HAP-1 (cell line): ENCODE measurements at regions not wholly inside any gene's neighbourhood (a gene's known extent, or its start where the extent isn't known, plus 50 kb on each side); places are given as distances from the start of the nearest gene placed in this dataset.
"Not testable (repeated sequence)": the region's sequence is repeated elsewhere in the genome, so short reads cannot be mapped to it uniquely, and the experiment has no call there.

Experiments
- DNase-seq, 2 experiments: peaks; one replicate each; pipeline ENCODE4 v3.0.0-alpha.2; 2016 to 2020; ENCODE audit warnings: low spot score in 2 of 2
- H3K27me3 ChIP-seq: fragments of 250-450 bp; sonication (Bioruptor Pico); 2 replicates; pipeline ENCODE4 v1.5.1; 2020; ENCODE audit warnings: low read depth, mild to moderate bottlenecking, moderate library complexity
- H3K36me3 ChIP-seq: fragments of 250-450 bp; sonication (Bioruptor Pico); replicated peaks from 2 replicates; pipeline ENCODE4 v1.5.1; 2020; ENCODE audit warnings: mild to moderate bottlenecking
- H3K4me1 ChIP-seq: fragments of 250-450 bp; sonication (Bioruptor Pico); 2 replicates; pipeline ENCODE4 v1.5.1; 2020; ENCODE audit warnings: mild to moderate bottlenecking
- H3K4me3 ChIP-seq: fragments of 250-450 bp; sonication (Bioruptor Pico); 2 replicates; pipeline ENCODE4 v1.5.1; 2020; ENCODE audit warnings: mild to moderate bottlenecking, moderate library complexity
- H3K9me3 ChIP-seq: fragments of 250-450 bp; sonication (Bioruptor Pico); 2 replicates; pipeline ENCODE4 v1.5.1; 2020; ENCODE audit warnings: mild to moderate bottlenecking, moderate library complexity
- in situ Hi-C: fragments of 300-500 bp; cut with MboI; formaldehyde crosslinking; loops from 3 replicates; pipeline ENCODE4 v1.14.3; 2020; ENCODE audit warnings: low sequenced_read_pairs, inconsistent platforms, mixed read lengths

- Histone ChIP-seq H3K4me1 (peaks cover 7% of the 10 kb centered on the region), H3K36me3 (no peaks in the 10 kb centered on the region), H3K9me3 (no peaks in the 10 kb centered on the region), H3K4me3 (no peak overlapping the region), H3K27me3 (no peaks in the 10 kb centered on the region)
- DNase-seq = no peak
- in situ Hi-C loops = no loop called here
Measured at GRCh38 chr2:155947069-155947468, 385.5 kb downstream of the NR4A2 start.

- no peak for DNase-seq
- peaks cover 7% of the 10 kb centered on the region for H3K4me1 ChIP-seq
- no peaks in the 10 kb centered on the region for H3K9me3 ChIP-seq
- no peaks in the 10 kb centered on the region for H3K27me3 ChIP-seq
- no peaks in the 10 kb centered on the region for H3K36me3 ChIP-seq
- in situ Hi-C loops = no loop called here
- H3K4me3 ChIP-seq = no peak overlapping the region
Measured at GRCh38 chr2:155944218-155944617, 388.3 kb downstream of the NR4A2 start.

DNA sequence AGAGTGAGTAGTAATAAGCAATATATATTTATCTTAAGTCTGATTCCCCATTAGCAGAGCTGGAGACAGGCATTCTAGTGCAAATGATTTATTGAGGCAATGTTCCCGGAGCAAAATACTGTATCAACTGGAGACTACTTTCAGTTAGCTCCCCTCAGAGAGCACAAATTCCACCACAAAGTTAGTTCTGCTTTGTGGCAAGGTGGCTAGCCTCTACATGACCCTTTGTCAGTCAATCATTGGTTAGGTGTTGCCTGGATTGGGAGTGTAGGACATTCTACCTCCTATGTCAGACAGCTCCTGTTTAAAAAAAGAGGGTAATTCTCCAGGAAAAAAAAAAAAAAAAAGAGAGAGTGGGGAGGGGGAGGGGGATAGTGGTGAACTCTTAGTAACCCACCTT is 402.2 kb downstream of the NR4A2 start:
- no peaks in the 10 kb centered on the region for H3K27me3 ChIP-seq
- no peaks in the 10 kb centered on the region for H3K4me1 ChIP-seq
- no peaks in the 10 kb centered on the region for H3K36me3 ChIP-seq
- H3K9me3 ChIP-seq = no peaks in the 10 kb centered on the region
- in situ Hi-C loops = no loop called here
- no peak for DNase-seq
- H3K4me3 ChIP-seq = no peak overlapping the region

GRCh38 chr2:155917380-155917779 is 415.1 kb downstream of the NR4A2 start:
- Histone ChIP-seq H3K4me3 (no peak overlapping the region), H3K4me1 (no peaks in the 10 kb centered on the region), H3K9me3 (no peaks in the 10 kb centered on the region), H3K27me3 (no peaks in the 10 kb centered on the region), H3K36me3 (no peaks in the 10 kb centered on the region)
- in situ Hi-C loops = no loop called here
- no peak for DNase-seq

GRCh38 chr2:155913356-155913755 is 419.2 kb downstream of the NR4A2 start:
- DNase-seq = no peak
- no peaks in the 10 kb centered on the region for H3K36me3 ChIP-seq
- H3K4me3 ChIP-seq = no peak overlapping the region
- H3K4me1 ChIP-seq = no peaks in the 10 kb centered on the region
- H3K9me3 ChIP-seq = no peaks in the 10 kb centered on the region
- no peaks in the 10 kb centered on the region for H3K27me3 ChIP-seq
- in situ Hi-C loops = no loop called here

DNA sequence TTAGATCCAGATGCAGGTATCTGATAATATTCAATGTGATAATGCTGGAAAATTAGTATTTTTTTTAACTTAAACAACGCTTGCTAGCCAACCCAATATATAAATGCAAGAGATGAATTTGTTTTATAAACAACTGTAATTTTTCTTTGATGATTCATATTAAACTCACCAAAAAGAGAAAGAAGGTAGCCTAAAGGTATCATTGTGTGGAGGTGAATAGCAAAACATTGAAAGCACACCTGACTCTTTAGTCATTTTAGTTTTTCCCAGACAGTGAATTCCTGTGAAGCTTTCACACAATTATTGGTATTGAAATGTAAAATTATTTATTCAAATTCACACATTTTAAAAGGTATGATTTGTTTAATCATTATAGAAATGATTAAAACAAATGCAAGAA is 424.0 kb downstream of the NR4A2 start:
- Histone ChIP-seq H3K27me3 (no peaks in the 10 kb centered on the region), H3K4me1 (peaks cover 3% of the 10 kb centered on the region; the same call in 1 of the 2 replicates), H3K9me3 (no peaks in the 10 kb centered on the region), H3K36me3 (no peaks in the 10 kb centered on the region), H3K4me3 (no peak overlapping the region)
- in situ Hi-C loops = no loop called here
- no peak for DNase-seq

GRCh38 chr2:155907211-155907610 is 425.3 kb downstream of the NR4A2 start:
- DNase-seq = no peak
- in situ Hi-C loops = no loop called here
- H3K9me3 ChIP-seq = no peaks in the 10 kb centered on the region
- H3K36me3 ChIP-seq = no peaks in the 10 kb centered on the region
- H3K4me1 ChIP-seq = peaks cover 3% of the 10 kb centered on the region; the same call in 1 of the 2 replicates
- H3K4me3 ChIP-seq = no peak overlapping the region
- no peaks in the 10 kb centered on the region for H3K27me3 ChIP-seq

DNA sequence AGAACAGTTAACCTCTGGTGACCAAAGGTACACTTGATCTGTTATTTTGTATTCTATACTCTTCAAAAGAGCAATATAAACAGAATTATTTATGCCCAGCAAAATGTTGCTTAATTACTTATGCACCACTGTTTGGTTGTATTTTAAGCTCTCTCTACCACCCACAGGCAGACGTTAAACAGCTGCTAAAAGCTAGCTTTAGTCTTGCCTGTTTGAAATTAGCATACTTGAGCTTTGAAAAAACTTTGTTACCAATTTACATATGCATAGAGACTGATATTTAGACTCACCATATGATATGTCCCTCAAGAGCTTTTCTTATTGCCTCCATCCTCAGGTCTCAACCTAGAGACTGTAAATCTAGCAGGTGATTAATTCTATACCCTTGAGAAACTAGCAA is 426.9 kb downstream of the NR4A2 start:
- no peaks in the 10 kb centered on the region for H3K27me3 ChIP-seq
- no peak overlapping the region for H3K4me3 ChIP-seq
- H3K9me3 ChIP-seq = no peaks in the 10 kb centered on the region
- peak in 1 of 2 experiments; percentile 38 for DNase-seq
- in situ Hi-C loops = no loop called here
- peaks cover 3% of the 10 kb centered on the region; the same call in 1 of the 2 replicates for H3K4me1 ChIP-seq
- no peaks in the 10 kb centered on the region for H3K36me3 ChIP-seq

- no peak for DNase-seq
- no peaks in the 10 kb centered on the region for H3K9me3 ChIP-seq
- no peaks in the 10 kb centered on the region for H3K27me3 ChIP-seq
- peaks cover 3% of the 10 kb centered on the region; the same call in 1 of the 2 replicates for H3K4me1 ChIP-seq
- H3K36me3 ChIP-seq = no peaks in the 10 kb centered on the region
- H3K4me3 ChIP-seq = no peak overlapping the region
- in situ Hi-C loops = no loop called here
Measured at GRCh38 chr2:155904720-155905119, 427.8 kb downstream of the NR4A2 start.

DNA sequence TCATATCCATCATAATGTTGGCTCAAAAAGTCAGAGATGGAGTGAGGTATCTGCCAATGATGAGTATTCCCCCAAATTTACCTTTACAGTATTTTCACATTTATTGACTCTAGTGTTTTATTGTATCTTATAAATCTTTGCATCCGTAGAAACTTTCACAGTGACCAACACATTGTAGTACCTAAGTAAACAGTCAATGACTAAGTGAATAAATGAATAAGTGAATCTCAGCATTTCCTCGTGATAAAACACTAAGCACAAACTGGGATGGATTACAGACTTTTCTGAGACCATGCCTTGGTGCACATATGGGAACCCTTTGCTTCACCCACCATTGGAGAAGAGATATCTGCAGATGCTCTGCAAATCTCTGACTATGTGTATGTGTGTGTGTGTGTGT is 429.9 kb downstream of the NR4A2 start:
- in situ Hi-C loops = no loop called here
- Histone ChIP-seq H3K27me3 (no peaks in the 10 kb centered on the region), H3K4me1 (peaks cover 3% of the 10 kb centered on the region; the same call in 1 of the 2 replicates), H3K36me3 (no peaks in the 10 kb centered on the region), H3K9me3 (no peaks in the 10 kb centered on the region), H3K4me3 (no peak overlapping the region)
- DNase-seq = no peak

GRCh38 chr2:155895016-155895415 is 437.5 kb downstream of the NR4A2 start:
- H3K9me3 ChIP-seq = no peaks in the 10 kb centered on the region
- DNase-seq = no peak
- no peak overlapping the region for H3K4me3 ChIP-seq
- in situ Hi-C loops = no loop called here
- no peaks in the 10 kb centered on the region for H3K27me3 ChIP-seq
- 0 out of 2 replicates have a peak, but pooled peaks cover 1% of the 10 kb centered on the region for H3K4me1 ChIP-seq
- H3K36me3 ChIP-seq = no peaks in the 10 kb centered on the region

DNA sequence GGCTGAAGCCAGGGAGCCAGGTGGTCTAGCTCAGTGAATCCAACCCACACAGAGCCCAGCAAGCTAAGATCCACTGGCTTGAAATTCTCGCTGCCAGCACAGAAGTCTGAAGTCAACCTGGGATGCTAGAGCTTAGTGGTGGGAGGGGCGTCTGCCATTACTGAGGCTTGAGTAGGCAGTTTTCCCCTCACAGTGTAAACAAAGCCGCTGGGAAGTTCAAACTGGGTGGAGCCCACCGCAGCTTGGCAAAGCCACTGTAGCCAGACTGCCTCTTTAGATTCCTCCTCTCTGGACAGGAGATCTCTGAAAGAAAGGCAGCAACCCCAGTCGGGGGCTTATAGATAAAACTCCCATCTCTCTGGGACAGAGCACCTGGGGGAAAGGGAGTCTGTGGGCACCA is 452.1 kb downstream of the NR4A2 start:
- DNase-seq, H3K36me3 ChIP-seq, H3K9me3 ChIP-seq: not testable (repeated sequence)

DNA sequence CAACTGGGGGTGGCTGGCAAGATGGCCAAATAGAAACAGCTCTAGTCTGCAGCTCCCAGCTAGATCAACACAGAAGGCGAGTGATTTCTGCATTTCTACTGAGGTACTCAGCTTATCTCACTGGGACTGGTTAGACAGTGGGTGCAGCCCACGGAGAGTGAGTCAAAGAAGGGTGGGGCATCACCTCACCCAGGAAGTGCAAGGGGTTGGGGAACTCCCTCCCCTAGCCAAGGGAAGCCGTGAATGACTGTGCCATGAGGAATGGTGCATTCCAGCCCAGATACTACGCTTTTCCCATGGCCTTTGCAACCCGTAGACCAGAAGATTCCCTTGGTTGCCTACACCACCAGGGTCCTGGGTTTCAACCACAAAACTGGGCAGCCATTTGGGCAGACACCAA is 452.6 kb downstream of the NR4A2 start:
- in situ Hi-C loops, DNase-seq, H3K27me3 ChIP-seq: not testable (repeated sequence)

More for the DNA sequence above, 452.1 kb downstream of the NR4A2 start:
- H3K4me1 ChIP-seq, in situ Hi-C loops, H3K4me3 ChIP-seq, H3K27me3 ChIP-seq: not testable (repeated sequence)

GRCh38 chr2:155872396-155872795 is 460.1 kb downstream of the NR4A2 start:
- no peaks in the 10 kb centered on the region; the same call in 1 of the 2 replicates for H3K9me3 ChIP-seq
- H3K4me1 ChIP-seq = no peaks in the 10 kb centered on the region
- no peaks in the 10 kb centered on the region for H3K27me3 ChIP-seq
- H3K36me3 ChIP-seq = no peaks in the 10 kb centered on the region
- in situ Hi-C loops = no loop called here
- DNase-seq = no peak
- no peak overlapping the region for H3K4me3 ChIP-seq

More for the DNA sequence above, 452.6 kb downstream of the NR4A2 start:
- not testable (repeated sequence) for H3K9me3 ChIP-seq, H3K36me3 ChIP-seq, H3K4me3 ChIP-seq, H3K4me1 ChIP-seq

GRCh38 chr2:155871940-155872339 is 460.6 kb downstream of the NR4A2 start:
- Histone ChIP-seq H3K4me1 (no peaks in the 10 kb centered on the region), H3K36me3 (no peaks in the 10 kb centered on the region), H3K4me3 (no peak overlapping the region), H3K9me3 (no peaks in the 10 kb centered on the region; the same call in 1 of the 2 replicates), H3K27me3 (no peaks in the 10 kb centered on the region)
- DNase-seq = no peak
- in situ Hi-C loops = no loop called here
